ENCODE measurements at regions not wholly inside any gene's neighbourhood (a gene's known extent, or its start where the extent isn't known, plus 50 kb on each side); places are given as distances from the start of the nearest gene placed in this dataset.

- Histone ChIP-seq H3K23ac (ENCODE audit: low read length in 2 of 2) (no peak overlapping the region), H3K79me1 (replicated peaks; ENCODE audit: low read length, poor library complexity, severe bottlenecking) (no peaks in the 10 kb centered on the region), H2BK120ac (ENCODE audit: low read depth, low read length) (no peak overlapping the region), H4K91ac (ENCODE audit: low read length) (no peak overlapping the region), H3K18ac (ENCODE audit: low read depth in 1 of 2, low read length in 2 of 2) (no peak overlapping the region), H2AFZ (ENCODE audit: low read depth, low read length) (no peak overlapping the region), H3K4me1 (ENCODE audit: control insufficient read depth, insufficient read depth, low read depth, low read length) (no peaks in the 10 kb centered on the region), H2BK5ac (ENCODE audit: low read depth, low read length, poor library complexity, severe bottlenecking) (no peak overlapping the region), H3K4me3 (ENCODE audit: insufficient read depth in 1 of 2, low read depth in 1 of 2, low read length in 2 of 2) (no peak overlapping the region), H2BK15ac (ENCODE audit: low read depth, poor library complexity, severe bottlenecking) (no peak overlapping the region), H3K4ac (ENCODE audit: low read depth in 1 of 2, low read length in 2 of 2) (no peak overlapping the region), H3K36me3 (ENCODE audit: control insufficient read depth in 1 of 2, insufficient read depth in 2 of 2, low read depth in 1 of 2, low read length in 2 of 2) (no peaks in the 10 kb centered on the region), H3K27me3 (ENCODE audit: control insufficient read depth in 1 of 2, insufficient read depth in 1 of 2, low read length in 2 of 2) (no peaks in the 10 kb centered on the region), H2AK5ac (ENCODE audit: low read length, severe bottlenecking) (no peak overlapping the region), H4K8ac (ENCODE audit: low read length) (no peak overlapping the region), H3K27ac (ENCODE audit: low read length, poor library complexity, severe bottlenecking) (no peak overlapping the region), H2BK12ac (ENCODE audit: low read length in 2 of 2) (no peak overlapping the region), H3K14ac (ENCODE audit: low read length in 2 of 2) (peak overlapping the region in 1 of 2 experiments; percentile 41), H3K9me3 (ENCODE audit: control insufficient read depth, low read length) (peaks cover 39% of the 10 kb centered on the region), H3K9ac (ENCODE audit: low read length) (no peak overlapping the region), H3K4me2 (ENCODE audit: low read length, poor library complexity, severe bottlenecking) (no peak overlapping the region)
- DNase-seq, result no peak
- WGBS, result 58% methylated on average over 2 of the region's 2 CpGs
These were observed 596.6 kb upstream of the GYPC start for GRCh38 chr2:126059379-126059778.

GRCh38 chr2:126085011-126085795 lies 570.8 kb upstream of the GYPC start:
- no peak overlapping the region for H3K9ac ChIP-seq (ENCODE audit: low read length)
- H3K23ac ChIP-seq (ENCODE audit: low read length in 2 of 2), result no peak overlapping the region
- H3K27me3 ChIP-seq (ENCODE audit: control insufficient read depth in 1 of 2, insufficient read depth in 1 of 2, low read length in 2 of 2), result no peaks in the 10 kb centered on the region
- no peaks in the 10 kb centered on the region for H3K4me1 ChIP-seq (ENCODE audit: control insufficient read depth, insufficient read depth, low read depth, low read length)
- no peak overlapping the region for H2BK5ac ChIP-seq (ENCODE audit: low read depth, low read length, poor library complexity, severe bottlenecking)
- H3K79me1 ChIP-seq (replicated peaks; ENCODE audit: low read length, poor library complexity, severe bottlenecking), result no peaks in the 10 kb centered on the region
- H3K36me3 ChIP-seq (ENCODE audit: control insufficient read depth in 1 of 2, insufficient read depth in 2 of 2, low read depth in 1 of 2, low read length in 2 of 2), result no peaks in the 10 kb centered on the region
- peaks cover 5% of the 10 kb centered on the region for H3K9me3 ChIP-seq (ENCODE audit: control insufficient read depth, low read length)
- H3K14ac ChIP-seq (ENCODE audit: low read length in 2 of 2), result no peak overlapping the region
- H2BK15ac ChIP-seq (ENCODE audit: low read depth, poor library complexity, severe bottlenecking), result no peak overlapping the region
- H4K8ac ChIP-seq (ENCODE audit: low read length), result no peak overlapping the region
- H4K91ac ChIP-seq (ENCODE audit: low read length), result no peak overlapping the region
- no peak overlapping the region for H3K4ac ChIP-seq (ENCODE audit: low read depth in 1 of 2, low read length in 2 of 2)
- no peak overlapping the region for H3K4me3 ChIP-seq (ENCODE audit: insufficient read depth in 1 of 2, low read depth in 1 of 2, low read length in 2 of 2)
- H2BK12ac ChIP-seq (ENCODE audit: low read length in 2 of 2), result no peak overlapping the region
- WGBS, result 17% methylated on average over 1 of the region's 3 CpGs
- H2BK120ac ChIP-seq (ENCODE audit: low read depth, low read length), result no peak overlapping the region
- no peak overlapping the region for H2AFZ ChIP-seq (ENCODE audit: low read depth, low read length)
- no peak overlapping the region for H3K18ac ChIP-seq (ENCODE audit: low read depth in 1 of 2, low read length in 2 of 2)
- H3K4me2 ChIP-seq (ENCODE audit: low read length, poor library complexity, severe bottlenecking), result no peak overlapping the region
- no peak overlapping the region for H3K27ac ChIP-seq (ENCODE audit: low read length, poor library complexity, severe bottlenecking)
- no peak for DNase-seq
- no peak overlapping the region for H2AK5ac ChIP-seq (ENCODE audit: low read length, severe bottlenecking)

GRCh38 chr2:126100962-126101361 lies 555.0 kb upstream of the GYPC start:
- H3K4me2 ChIP-seq (ENCODE audit: low read length, poor library complexity, severe bottlenecking), result no peak overlapping the region
- WGBS, result 90% methylated on average over 1 of the region's 1 CpG
- H2BK120ac ChIP-seq (ENCODE audit: low read depth, low read length), result no peak overlapping the region
- no peak overlapping the region for H2BK12ac ChIP-seq (ENCODE audit: low read length in 2 of 2)
- no peak overlapping the region for H4K8ac ChIP-seq (ENCODE audit: low read length)
- no peak overlapping the region for H3K23ac ChIP-seq (ENCODE audit: low read length in 2 of 2)
- H3K18ac ChIP-seq (ENCODE audit: low read depth in 1 of 2, low read length in 2 of 2), result no peak overlapping the region
- no peak overlapping the region for H2BK5ac ChIP-seq (ENCODE audit: low read depth, low read length, poor library complexity, severe bottlenecking)
- no peak overlapping the region for H2AFZ ChIP-seq (ENCODE audit: low read depth, low read length)
- H3K4me1 ChIP-seq (ENCODE audit: control insufficient read depth, insufficient read depth, low read depth, low read length), result no peaks in the 10 kb centered on the region
- H3K14ac ChIP-seq (ENCODE audit: low read length in 2 of 2), result no peak overlapping the region
- H4K91ac ChIP-seq (ENCODE audit: low read length), result no peak overlapping the region
- peaks cover 18% of the 10 kb centered on the region for H3K9me3 ChIP-seq (ENCODE audit: control insufficient read depth, low read length)
- no peaks in the 10 kb centered on the region for H3K36me3 ChIP-seq (ENCODE audit: control insufficient read depth in 1 of 2, insufficient read depth in 2 of 2, low read depth in 1 of 2, low read length in 2 of 2)
- H3K4me3 ChIP-seq (ENCODE audit: insufficient read depth in 1 of 2, low read depth in 1 of 2, low read length in 2 of 2), result no peak overlapping the region
- H2AK5ac ChIP-seq (ENCODE audit: low read length, severe bottlenecking), result no peak overlapping the region
- no peaks in the 10 kb centered on the region for H3K27me3 ChIP-seq (ENCODE audit: control insufficient read depth in 1 of 2, insufficient read depth in 1 of 2, low read length in 2 of 2)
- H3K79me1 ChIP-seq (replicated peaks; ENCODE audit: low read length, poor library complexity, severe bottlenecking), result no peaks in the 10 kb centered on the region
- no peak for DNase-seq
- H3K4ac ChIP-seq (ENCODE audit: low read depth in 1 of 2, low read length in 2 of 2), result no peak overlapping the region
- H3K9ac ChIP-seq (ENCODE audit: low read length), result no peak overlapping the region
- no peak overlapping the region for H2BK15ac ChIP-seq (ENCODE audit: low read depth, poor library complexity, severe bottlenecking)
- H3K27ac ChIP-seq (ENCODE audit: low read length, poor library complexity, severe bottlenecking), result no peak overlapping the region

GRCh38 chr2:126106006-126106405 lies 550.0 kb upstream of the GYPC start:
- no peak for DNase-seq
- WGBS, result 54% methylated on average over 2 of the region's 3 CpGs
- no peak overlapping the region for H3K4me2 ChIP-seq (ENCODE audit: low read length, poor library complexity, severe bottlenecking)
- no peak overlapping the region for H4K91ac ChIP-seq (ENCODE audit: low read length)
- no peak overlapping the region for H4K8ac ChIP-seq (ENCODE audit: low read length)
- H3K4me1 ChIP-seq (ENCODE audit: control insufficient read depth, insufficient read depth, low read depth, low read length), result no peaks in the 10 kb centered on the region
- no peak overlapping the region for H3K14ac ChIP-seq (ENCODE audit: low read length in 2 of 2)
- H2BK12ac ChIP-seq (ENCODE audit: low read length in 2 of 2), result no peak overlapping the region
- no peak overlapping the region for H2BK15ac ChIP-seq (ENCODE audit: low read depth, poor library complexity, severe bottlenecking)
- H3K9ac ChIP-seq (ENCODE audit: low read length), result no peak overlapping the region
- H3K4ac ChIP-seq (ENCODE audit: low read depth in 1 of 2, low read length in 2 of 2), result no peak overlapping the region
- H2AK5ac ChIP-seq (ENCODE audit: low read length, severe bottlenecking), result no peak overlapping the region
- H3K23ac ChIP-seq (ENCODE audit: low read length in 2 of 2), result no peak overlapping the region
- no peak overlapping the region for H2BK120ac ChIP-seq (ENCODE audit: low read depth, low read length)
- no peak overlapping the region for H3K18ac ChIP-seq (ENCODE audit: low read depth in 1 of 2, low read length in 2 of 2)
- H3K27ac ChIP-seq (ENCODE audit: low read length, poor library complexity, severe bottlenecking), result no peak overlapping the region
- H3K79me1 ChIP-seq (replicated peaks; ENCODE audit: low read length, poor library complexity, severe bottlenecking), result no peaks in the 10 kb centered on the region
- no peaks in the 10 kb centered on the region for H3K36me3 ChIP-seq (ENCODE audit: control insufficient read depth in 1 of 2, insufficient read depth in 2 of 2, low read depth in 1 of 2, low read length in 2 of 2)
- no peak overlapping the region for H3K4me3 ChIP-seq (ENCODE audit: insufficient read depth in 1 of 2, low read depth in 1 of 2, low read length in 2 of 2)
- no peak overlapping the region for H2AFZ ChIP-seq (ENCODE audit: low read depth, low read length)
- H3K27me3 ChIP-seq (ENCODE audit: control insufficient read depth in 1 of 2, insufficient read depth in 1 of 2, low read length in 2 of 2), result no peaks in the 10 kb centered on the region
- H3K9me3 ChIP-seq (ENCODE audit: control insufficient read depth, low read length), result peaks cover 23% of the 10 kb centered on the region
- H2BK5ac ChIP-seq (ENCODE audit: low read depth, low read length, poor library complexity, severe bottlenecking), result no peak overlapping the region
